Astrocyte of the hippocampus (primary cell): ENCODE measurements at regions not wholly inside any gene's neighbourhood (a gene's known extent, or its start where the extent isn't known, plus 50 kb on each side); places are given as distances from the start of the nearest gene placed in this dataset.
"Not testable (repeated sequence)": the region's sequence is repeated elsewhere in the genome, so short reads cannot be mapped to it uniquely, and the experiment has no call there.

Experiments used
- DNase-seq: peaks from one replicate; pipeline ENCODE4 v3.0.0; 2011; ENCODE audit warnings: low read depth, low spot score

- peak; percentile 68 for DNase-seq
Observed at GRCh38 chr6:159594750-159595117, 98.3 kb downstream of the SOD2 start.

GRCh38 chr6:159594106-159594749 is 98.8 kb downstream of the SOD2 start:
- peak; percentile 78 for DNase-seq

GRCh38 chr6:159590835-159591234 is 102.2 kb downstream of the SOD2 start:
- no peak for DNase-seq

GRCh38 chr6:159586684-159587083 is 106.4 kb downstream of the SOD2 start:
- no peak for DNase-seq

GRCh38 chr6:159582736-159583135 is 110.3 kb downstream of the SOD2 start:
- DNase-seq = no peak

- peak; percentile 21 for DNase-seq
Observed at GRCh38 chr6:159578629-159579028, 114.4 kb downstream of the SOD2 start.

GRCh38 chr6:159577564-159577963 is 115.5 kb downstream of the SOD2 start:
- peak; percentile 74 for DNase-seq

GRCh38 chr6:159572439-159573110 is 120.5 kb downstream of the SOD2 start:
- DNase-seq = peak; percentile 6

- no peak for DNase-seq
Observed at GRCh38 chr6:159565181-159565710, 127.8 kb downstream of the SOD2 start.

GRCh38 chr6:159564456-159564855 is 128.6 kb downstream of the SOD2 start:
- no peak for DNase-seq

GRCh38 chr6:159557031-159557430 is 136.0 kb downstream of the SOD2 start:
- DNase-seq = no peak

GRCh38 chr6:159555082-159555875 is 137.8 kb downstream of the SOD2 start:
- DNase-seq = no peak

GRCh38 chr6:159541296-159541695 is 151.7 kb downstream of the SOD2 start:
- no peak for DNase-seq

GRCh38 chr6:159540883-159541282 is 152.2 kb downstream of the SOD2 start:
- no peak for DNase-seq

- DNase-seq = no peak
Observed at GRCh38 chr6:159540152-159540551, 152.9 kb downstream of the SOD2 start.

GRCh38 chr6:159538031-159538430 is 155.0 kb downstream of the SOD2 start:
- not testable (repeated sequence) for DNase-seq

GRCh38 chr6:159535656-159536350 is 157.2 kb downstream of the SOD2 start:
- DNase-seq = no peak

GRCh38 chr6:159533568-159533967 is 159.5 kb downstream of the SOD2 start:
- no peak for DNase-seq

- no peak for DNase-seq
Observed at GRCh38 chr6:159533016-159533415, 160.0 kb downstream of the SOD2 start.

GRCh38 chr6:159532155-159532554 is 160.9 kb downstream of the SOD2 start:
- DNase-seq = no peak

- DNase-seq = no peak
Observed at GRCh38 chr6:159529934-159530333, 163.1 kb downstream of the SOD2 start.

GRCh38 chr6:159527351-159527750 is 165.7 kb downstream of the SOD2 start:
- no peak for DNase-seq
